AG04450 (cell line): ENCODE measurements at regions not wholly inside any gene's neighbourhood (a gene's known extent, or its start where the extent isn't known, plus 50 kb on each side); places are given as distances from the start of the nearest gene placed in this dataset.
A peak's percentile ranks its signal among the peaks of the same experiment; 100 is the strongest.

Experiments used
- CTCF ChIA-PET: fragments of 300-600, 350-600 bp; formaldehyde crosslinking; extraction: SDS; loops from one replicate; lab custom pipeline; 2022; ENCODE audit warnings: antibody characterized with exemption, inconsistent platforms; lab: Charles Lee
- POLR2A ChIA-PET: fragments of 350-600 bp; formaldehyde crosslinking; extraction: SDS; loops from one replicate; lab custom pipeline; 2021; ENCODE audit warnings: antibody characterized with exemption, inconsistent platforms; lab: Yijun Ruan, JAX
- DNase-seq: peaks from one replicate; pipeline ENCODE4 v3.0.0-alpha.2; 2011; ENCODE audit warnings: low read depth, low spot score
- H3K27ac ChIP-seq: one replicate; pipeline ENCODE4 v1.5.1; 2012; ENCODE audit warnings: low read depth, low read length, control low read depth
- H3K27me3 ChIP-seq: one replicate; pipeline ENCODE4 v1.6.0; 2012; ENCODE audit warnings: low read length; ENCODE audit not compliant: control insufficient read depth, insufficient read depth
- H3K4me3 ChIP-seq: 2 replicates; pipeline ENCODE4 v1.5.1; 2011; ENCODE audit warnings: mild to moderate bottlenecking, low read depth, low read length, control low read depth
- H3K9me3 ChIP-seq: 2 replicates; pipeline ENCODE4 v1.5.1; 2012; ENCODE audit warnings: low read length; ENCODE audit not compliant: control insufficient read depth, insufficient read depth
- TF ChIP-seq, protein P1 (sequence below): IDR thresholded peaks from 2 replicates; pipeline ENCODE4 v1.5.1; 2011; ENCODE audit warnings: low read depth, low read length, control low read depth, inconsistent platforms

DNA sequence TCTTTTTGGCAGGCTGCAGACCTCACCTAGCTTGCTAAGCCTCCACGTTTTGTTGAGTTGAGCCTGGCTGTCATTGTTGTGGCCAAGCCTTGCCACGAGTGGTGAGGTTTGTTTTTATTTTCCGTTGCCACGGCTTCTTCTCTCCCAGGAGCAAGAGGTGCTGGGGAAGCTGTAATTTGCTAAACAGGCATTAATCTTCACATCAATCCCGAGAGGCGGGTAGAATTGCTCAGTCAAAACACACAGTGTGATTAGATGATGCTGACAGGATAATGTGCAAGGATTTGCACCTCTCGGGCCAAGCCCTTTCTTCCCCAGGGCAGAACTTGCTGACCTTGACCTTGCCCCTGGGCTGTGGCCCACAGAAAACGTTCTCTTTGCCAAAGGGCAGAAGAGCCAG is 72.2 kb upstream of the ATP6AP2 start:
- CTCF ChIA-PET: no interaction called here
- H3K27me3 ChIP-seq: no peaks in the 10 kb centered on the region
- H3K27ac ChIP-seq: no peak overlapping the region
- POLR2A ChIA-PET: no interaction called here
- no peaks in the 10 kb centered on the region; the same call in 1 of the 2 replicates for H3K9me3 ChIP-seq
- DNase-seq: no peak
- TF ChIP-seq, protein P1, sequence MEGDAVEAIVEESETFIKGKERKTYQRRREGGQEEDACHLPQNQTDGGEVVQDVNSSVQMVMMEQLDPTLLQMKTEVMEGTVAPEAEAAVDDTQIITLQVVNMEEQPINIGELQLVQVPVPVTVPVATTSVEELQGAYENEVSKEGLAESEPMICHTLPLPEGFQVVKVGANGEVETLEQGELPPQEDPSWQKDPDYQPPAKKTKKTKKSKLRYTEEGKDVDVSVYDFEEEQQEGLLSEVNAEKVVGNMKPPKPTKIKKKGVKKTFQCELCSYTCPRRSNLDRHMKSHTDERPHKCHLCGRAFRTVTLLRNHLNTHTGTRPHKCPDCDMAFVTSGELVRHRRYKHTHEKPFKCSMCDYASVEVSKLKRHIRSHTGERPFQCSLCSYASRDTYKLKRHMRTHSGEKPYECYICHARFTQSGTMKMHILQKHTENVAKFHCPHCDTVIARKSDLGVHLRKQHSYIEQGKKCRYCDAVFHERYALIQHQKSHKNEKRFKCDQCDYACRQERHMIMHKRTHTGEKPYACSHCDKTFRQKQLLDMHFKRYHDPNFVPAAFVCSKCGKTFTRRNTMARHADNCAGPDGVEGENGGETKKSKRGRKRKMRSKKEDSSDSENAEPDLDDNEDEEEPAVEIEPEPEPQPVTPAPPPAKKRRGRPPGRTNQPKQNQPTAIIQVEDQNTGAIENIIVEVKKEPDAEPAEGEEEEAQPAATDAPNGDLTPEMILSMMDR: no peak
- H3K4me3 ChIP-seq: no peak overlapping the region

DNA sequence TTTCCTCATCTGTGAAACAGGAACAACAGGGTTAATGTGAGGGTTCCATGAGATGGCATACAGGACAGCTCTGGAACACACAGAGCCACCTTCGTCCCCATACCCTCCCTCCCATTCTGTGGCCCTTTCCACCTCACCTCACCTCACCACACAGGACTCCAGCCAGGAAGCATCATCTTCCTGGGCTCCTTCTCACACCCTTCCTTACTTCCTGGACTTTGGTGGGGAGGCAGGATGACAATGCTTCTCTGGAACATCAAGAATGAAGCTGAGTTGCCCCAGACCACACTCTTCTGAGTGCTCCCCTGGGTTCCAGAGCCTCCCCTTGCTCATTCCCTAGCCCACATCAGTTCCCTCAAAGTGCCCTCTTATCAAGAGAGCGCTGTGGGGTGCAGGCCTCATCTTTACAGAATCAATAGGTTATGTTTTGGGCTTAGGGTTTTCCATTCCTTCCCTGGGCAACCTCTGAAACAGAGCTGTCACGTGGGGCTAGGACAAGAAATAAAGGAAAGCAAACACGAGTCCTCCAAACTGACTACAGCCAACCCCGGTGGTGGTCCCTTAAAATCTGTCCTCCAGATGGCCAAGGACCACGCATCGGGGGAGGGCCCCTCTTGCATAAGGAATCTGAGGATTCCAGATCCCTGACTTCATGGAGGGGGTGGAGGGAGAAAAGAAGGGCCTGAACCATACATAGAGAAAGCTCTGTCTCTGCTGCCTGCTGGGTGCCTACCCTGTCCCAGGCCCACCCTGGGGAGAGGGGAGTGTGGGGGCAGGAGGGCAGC is 74.4 kb upstream of the ATP6AP2 start:
- Histone ChIP-seq H3K27me3 (no peaks in the 10 kb centered on the region), H3K9me3 (no peaks in the 10 kb centered on the region; the same call in 1 of the 2 replicates), H3K27ac (no peak overlapping the region), H3K4me3 (no peak overlapping the region)
- ChIA-PET POLR2A (no interaction called here), CTCF (interaction anchor here (1.2 kb wide), 1 partner anchor 10 kb away, joined by 4 read pairs; no protein-coding TSS in a partner anchor)
- TF ChIP-seq, protein P1: no peak
- DNase-seq: no peak

DNA sequence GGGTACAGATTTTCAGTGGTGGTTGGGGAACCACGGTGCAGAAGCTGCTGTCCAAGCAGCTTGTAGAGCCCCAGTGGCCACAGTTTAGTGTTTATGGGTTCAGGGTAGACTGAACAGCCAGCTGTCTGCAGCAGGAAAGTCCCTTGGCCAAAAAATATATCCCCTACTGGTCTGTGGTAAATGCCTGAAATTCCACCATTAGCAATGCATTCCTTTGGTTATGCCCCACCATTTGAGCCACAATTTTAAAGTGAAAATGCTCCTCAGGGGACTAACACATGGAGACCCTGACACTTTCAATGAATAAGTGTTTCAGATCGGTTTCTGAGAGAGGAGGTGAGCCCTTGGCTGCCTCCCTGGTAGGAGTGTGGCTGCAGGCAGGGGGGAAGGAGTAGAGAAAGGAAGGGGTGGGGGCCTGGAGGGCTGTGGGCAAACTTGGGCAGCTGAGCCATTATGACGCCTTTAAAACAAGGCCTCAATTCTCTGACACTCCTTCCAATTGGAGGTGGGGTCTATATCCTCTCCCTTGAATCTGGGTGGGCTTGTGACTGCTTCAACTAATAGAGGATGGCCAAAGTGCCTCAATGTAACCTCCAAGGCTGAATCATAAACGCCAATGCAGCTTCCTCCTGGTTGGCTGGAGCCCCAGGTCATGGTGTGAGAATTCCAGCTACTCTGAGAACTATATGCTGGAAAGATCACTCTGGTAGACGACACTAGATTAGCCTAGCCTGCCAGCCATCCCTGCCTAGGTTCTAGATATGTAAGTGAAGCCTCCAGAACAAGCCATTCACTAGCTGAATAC is 75.8 kb upstream of the ATP6AP2 start:
- Histone ChIP-seq H3K4me3 (no peak overlapping the region), H3K27me3 (peaks cover 3% of the 10 kb centered on the region), H3K27ac (peak overlapping the region; percentile 23), H3K9me3 (no peaks in the 10 kb centered on the region)
- peak; percentile 30 for DNase-seq
- POLR2A ChIA-PET: interaction anchor here (0.6 to 1.3 kb wide), 2 partner anchors 33 to 710 kb away, joined by 3 to 5 read pairs; no protein-coding TSS in a partner anchor
- TF ChIP-seq, protein P1: no peak
- CTCF ChIA-PET: no interaction called here

DNA sequence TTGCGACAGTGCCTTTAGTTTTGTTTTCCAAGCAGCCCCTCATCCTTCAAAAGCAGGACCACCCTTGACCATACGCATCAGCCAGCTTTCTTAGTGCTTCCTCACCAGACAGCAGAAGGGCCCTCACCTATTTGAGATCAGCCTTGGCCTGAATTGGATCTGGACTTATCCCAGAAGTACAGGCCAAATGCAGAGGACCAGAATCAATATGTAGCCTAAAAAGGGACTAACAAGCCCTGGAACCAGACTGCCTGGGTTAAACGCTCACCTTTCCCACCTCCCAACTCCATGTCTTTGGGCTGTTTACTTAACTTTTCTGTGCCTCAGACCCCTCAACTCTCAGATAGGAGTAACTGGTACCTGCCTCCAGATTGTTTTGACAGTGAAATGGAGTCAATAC is 77.7 kb upstream of the ATP6AP2 start:
- Histone ChIP-seq H3K27me3 (peaks cover 3% of the 10 kb centered on the region), H3K9me3 (no peaks in the 10 kb centered on the region), H3K4me3 (no peak overlapping the region), H3K27ac (no peak overlapping the region)
- ChIA-PET CTCF (no interaction called here), POLR2A (no interaction called here)
- TF ChIP-seq, protein P1: no peak
- no peak for DNase-seq

DNA sequence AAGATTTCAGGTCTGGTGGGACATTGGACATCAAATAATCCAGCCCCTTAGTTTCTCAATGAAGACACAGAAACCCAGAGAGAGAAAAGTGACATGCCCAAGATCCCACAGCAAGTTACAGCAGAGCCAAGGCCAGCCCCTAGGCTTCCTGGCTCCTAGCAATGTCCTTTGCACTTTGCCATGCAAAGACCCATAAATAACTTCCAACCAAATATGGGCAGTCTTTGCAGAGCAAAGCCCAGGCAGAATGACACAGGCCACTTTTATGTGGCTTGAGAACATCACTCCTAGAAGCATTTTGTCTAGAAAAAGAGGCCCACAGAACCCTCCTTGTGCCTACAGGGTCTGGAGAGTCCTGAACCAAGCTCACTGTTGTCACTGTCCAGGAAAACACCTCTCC is 78.1 kb upstream of the ATP6AP2 start:
- Histone ChIP-seq H3K4me3 (no peak overlapping the region), H3K9me3 (no peaks in the 10 kb centered on the region), H3K27me3 (peaks cover 3% of the 10 kb centered on the region), H3K27ac (no peak overlapping the region)
- ChIA-PET CTCF (no interaction called here), POLR2A (no interaction called here)
- DNase-seq: no peak
- TF ChIP-seq, protein P1: no peak
